Epithelial cell of prostate (primary cell): ENCODE measurements at regions not wholly inside any gene's neighbourhood (a gene's known extent, or its start where the extent isn't known, plus 50 kb on each side); places are given as distances from the start of the nearest gene placed in this dataset.

Experiments used
- DNase-seq: peaks from one replicate; pipeline ENCODE4 v3.0.0-alpha.2; 2011; ENCODE audit warnings: low read depth, low spot score
- H3K27ac ChIP-seq: fragments of 450-650 bp; 2 replicates; pipeline ENCODE4 v1.5.1; 2017; ENCODE audit warnings: mild to moderate bottlenecking

DNA sequence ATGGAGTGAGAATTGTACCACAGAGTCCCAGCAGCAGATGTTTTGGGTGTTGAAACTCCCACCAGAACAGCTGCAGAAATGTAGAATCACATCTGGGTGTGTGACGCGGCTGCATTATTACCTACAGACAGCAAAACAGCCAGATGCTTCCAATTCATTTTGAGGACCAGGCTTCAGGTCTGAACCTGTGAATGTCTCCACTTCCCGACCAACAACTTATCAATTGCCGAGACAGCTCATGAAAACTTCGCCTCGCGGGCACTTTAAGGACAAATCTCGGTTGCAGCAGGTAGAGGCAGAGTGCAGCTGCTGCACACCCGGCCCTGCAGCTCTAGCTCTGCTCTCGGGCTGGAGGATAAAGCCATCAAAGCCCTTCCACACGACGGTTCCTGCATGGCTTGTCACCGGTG is 202.0 kb downstream of the HRH4 start:
- no peak overlapping the region for H3K27ac ChIP-seq
- no peak for DNase-seq

DNA sequence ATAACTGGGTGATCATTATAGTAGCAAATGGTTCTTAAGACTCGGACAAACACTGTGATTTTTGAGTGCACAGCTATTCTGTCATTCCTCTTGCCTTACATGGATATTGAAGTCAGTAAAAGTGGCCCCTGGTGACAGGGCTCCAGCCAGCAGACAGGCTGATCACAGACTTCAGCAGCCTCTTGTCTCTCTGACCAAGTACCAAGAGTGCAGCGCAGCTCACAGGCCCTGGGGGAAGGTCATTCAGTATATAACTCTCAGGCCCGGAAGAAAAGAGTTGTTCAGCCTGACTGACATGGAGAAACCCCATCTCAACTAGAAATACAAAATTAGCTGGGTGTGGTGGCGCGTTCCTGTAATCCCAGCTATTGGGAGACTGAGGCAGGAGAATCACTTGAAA is 202.6 kb downstream of the HRH4 start:
- no peak for DNase-seq

GRCh38 chr18:24669015-24669414 is 208.6 kb downstream of the HRH4 start:
- H3K27ac ChIP-seq: no peak overlapping the region
- no peak for DNase-seq

More for the DNA sequence above, 202.6 kb downstream of the HRH4 start:
- H3K27ac ChIP-seq: no peak overlapping the region

DNA sequence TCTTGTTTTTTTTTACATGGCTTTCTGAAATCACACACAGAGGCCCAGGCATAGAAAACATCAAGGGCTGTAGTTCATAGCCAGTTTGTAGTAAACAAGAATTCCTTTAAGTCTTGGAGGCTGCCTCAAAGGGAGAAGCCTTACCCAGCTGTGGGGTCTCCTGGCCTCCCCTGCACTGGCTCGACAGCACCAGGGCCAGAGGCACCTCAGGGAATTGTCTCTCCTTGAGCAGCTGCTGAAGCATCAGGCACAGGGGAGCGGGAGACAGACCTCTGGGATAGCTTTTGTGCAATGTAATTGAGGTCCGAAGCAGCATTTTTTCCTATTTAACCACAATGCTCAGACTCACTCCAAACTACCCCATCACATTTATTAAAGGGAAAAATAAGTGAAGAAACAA is 209.1 kb downstream of the HRH4 start:
- no peak overlapping the region for H3K27ac ChIP-seq
- DNase-seq: no peak

GRCh38 chr18:24672165-24672941 is 211.9 kb downstream of the HRH4 start:
- DNase-seq: no peak
- no peak overlapping the region for H3K27ac ChIP-seq

- no peak for DNase-seq
- no peak overlapping the region for H3K27ac ChIP-seq
These were observed 213.8 kb downstream of the HRH4 start for GRCh38 chr18:24674200-24674599.

DNA sequence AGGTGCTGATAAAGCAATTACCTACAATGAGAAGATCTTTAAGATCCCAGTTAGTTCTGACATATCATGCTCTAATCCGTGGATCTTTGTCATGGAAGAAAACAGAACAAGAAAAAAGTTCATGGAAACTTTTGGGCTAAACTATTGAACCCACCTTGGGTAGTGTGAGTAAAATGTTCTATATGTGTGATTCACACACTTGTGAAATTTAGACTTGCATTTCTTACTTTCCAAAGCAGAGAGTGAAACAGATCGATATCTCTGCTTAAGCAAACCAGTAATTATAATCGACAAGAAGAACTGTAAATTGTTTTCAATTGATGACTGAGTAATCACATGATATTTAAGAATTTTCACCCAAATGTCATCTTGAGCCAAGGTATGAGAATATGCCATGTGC is 214.2 kb downstream of the HRH4 start:
- DNase-seq: no peak
- no peak overlapping the region for H3K27ac ChIP-seq

- DNase-seq: no peak
- H3K27ac ChIP-seq: no peak overlapping the region
These were observed 216.6 kb downstream of the HRH4 start for GRCh38 chr18:24677011-24677410.

- no peak overlapping the region for H3K27ac ChIP-seq
- DNase-seq: no peak
These were observed 217.7 kb downstream of the HRH4 start for GRCh38 chr18:24678107-24678506.

GRCh38 chr18:24678626-24679025 is 218.2 kb downstream of the HRH4 start:
- no peak for DNase-seq

DNA sequence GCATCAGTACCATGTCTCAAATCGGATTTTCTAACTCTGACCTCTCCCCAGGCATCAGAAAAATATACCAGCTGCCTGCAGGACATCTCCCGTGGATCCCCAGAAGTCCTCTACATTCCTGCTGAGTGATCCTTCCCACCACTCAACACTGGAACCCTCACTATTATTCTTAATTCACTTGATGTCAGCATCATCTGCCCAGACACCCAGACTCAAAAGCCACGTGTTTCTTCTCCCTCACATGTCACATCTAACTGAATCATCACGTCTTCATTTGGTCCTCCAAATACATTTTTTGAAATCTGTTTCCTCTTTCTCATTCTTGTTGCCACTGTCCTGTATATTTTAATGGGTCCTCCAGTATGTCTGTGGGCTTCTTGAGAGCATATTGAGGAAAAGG is 218.6 kb downstream of the HRH4 start:
- no peak for DNase-seq
- no peak overlapping the region for H3K27ac ChIP-seq

More at GRCh38 chr18:24678626-24679025, 218.2 kb downstream of the HRH4 start:
- no peak overlapping the region for H3K27ac ChIP-seq

DNA sequence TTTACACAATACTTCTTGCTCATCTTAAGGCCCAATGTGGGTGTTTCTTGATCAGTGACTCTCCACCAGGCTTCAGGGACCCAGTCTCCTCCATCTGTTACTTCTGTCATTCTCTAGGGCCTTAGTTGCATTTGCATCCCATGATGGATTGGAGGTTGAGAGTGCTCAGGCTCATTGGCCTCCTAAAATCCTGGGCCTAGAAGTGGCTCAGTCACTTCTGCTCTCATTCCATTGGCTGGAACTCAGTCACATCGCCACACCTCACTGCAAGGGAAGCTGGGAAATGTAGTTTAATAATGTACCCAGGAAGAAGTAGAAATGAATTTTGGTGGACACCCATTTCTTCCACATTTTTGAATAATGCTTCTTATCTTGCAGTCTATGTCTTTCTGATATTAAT is 223.5 kb downstream of the HRH4 start:
- no peak for DNase-seq
- no peak overlapping the region for H3K27ac ChIP-seq

- no peak overlapping the region for H3K27ac ChIP-seq
- DNase-seq: no peak
These were observed 225.0 kb downstream of the HRH4 start for GRCh38 chr18:24685254-24685959.

- H3K27ac ChIP-seq: no peak overlapping the region
- DNase-seq: no peak
These were observed 234.7 kb downstream of the HRH4 start for GRCh38 chr18:24695168-24695567.

GRCh38 chr18:24702001-24702515 is 241.6 kb downstream of the HRH4 start:
- no peak for DNase-seq
- no peak overlapping the region for H3K27ac ChIP-seq

- no peak for DNase-seq
- H3K27ac ChIP-seq: no peak overlapping the region
These were observed 242.9 kb downstream of the HRH4 start for GRCh38 chr18:24703316-24703715.

- no peak for DNase-seq
- H3K27ac ChIP-seq: no peak overlapping the region
These were observed 244.7 kb downstream of the HRH4 start for GRCh38 chr18:24704946-24705630.

DNA sequence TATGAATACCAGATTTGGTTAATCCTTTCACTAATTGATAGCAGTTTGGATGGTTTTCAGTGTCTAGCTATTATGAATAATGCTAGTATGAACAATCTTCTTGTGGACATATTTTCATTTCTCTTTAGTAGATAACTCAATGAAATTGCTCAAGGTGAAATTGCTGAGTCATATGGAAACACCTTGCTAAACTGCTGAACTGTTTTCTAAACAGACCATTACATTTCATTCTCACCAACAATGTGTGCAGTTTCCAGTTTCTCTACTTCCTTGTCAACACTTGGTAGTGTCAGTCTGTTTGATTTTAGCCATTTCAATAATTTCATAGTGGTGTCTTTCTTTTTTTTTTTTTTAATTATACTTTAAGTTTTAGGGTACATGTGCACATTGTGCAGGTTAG is 250.0 kb downstream of the HRH4 start:
- DNase-seq: no peak
- no peak overlapping the region for H3K27ac ChIP-seq

DNA sequence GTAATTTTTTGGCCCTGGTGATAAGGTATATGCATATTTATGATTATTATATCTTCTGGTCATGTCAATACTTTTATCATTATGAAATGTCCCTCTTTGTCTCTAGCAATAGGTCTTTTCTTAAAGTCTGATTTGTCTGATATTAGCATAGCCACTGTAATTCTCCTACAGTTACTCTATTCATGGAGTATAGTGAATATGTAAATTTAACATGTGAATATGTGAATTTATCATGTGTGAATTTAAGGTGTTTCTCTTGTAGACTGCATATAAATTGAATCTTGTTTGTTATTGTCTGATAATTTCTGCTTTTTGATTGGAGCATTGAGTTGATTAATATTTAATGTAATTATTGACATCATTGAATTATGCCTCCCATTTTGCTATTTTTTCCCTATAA is 259.4 kb downstream of the HRH4 start:
- no peak overlapping the region for H3K27ac ChIP-seq
- no peak for DNase-seq

- no peak overlapping the region for H3K27ac ChIP-seq
- DNase-seq: no peak
These were observed 261.0 kb downstream of the HRH4 start for GRCh38 chr18:24721388-24721787.
